ENCODE measurements at regions not wholly inside any gene's neighbourhood (a gene's known extent, or its start where the extent isn't known, plus 50 kb on each side); places are given as distances from the start of the nearest gene placed in this dataset.
"Not testable (repeated sequence)": the region's sequence is repeated elsewhere in the genome, so short reads cannot be mapped to it uniquely, and the experiment has no call there.

DNA sequence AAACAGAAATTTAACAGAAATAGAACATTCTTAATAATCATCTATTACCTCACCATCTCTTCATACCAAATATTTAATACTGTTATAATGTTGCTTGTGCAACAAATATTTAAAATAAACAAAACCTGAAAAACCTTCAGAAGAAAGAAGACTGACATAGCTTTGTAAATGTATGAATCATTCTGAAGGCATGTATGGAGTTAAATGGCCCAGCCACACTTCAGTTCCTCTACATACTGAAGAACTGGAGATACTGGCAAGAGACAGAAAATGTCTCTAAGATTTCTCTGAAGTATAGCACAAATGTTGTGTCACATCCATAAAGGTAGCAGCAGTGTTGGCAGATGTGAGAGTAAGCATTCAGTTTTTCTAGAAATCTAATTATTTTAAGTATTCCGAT is 275.3 kb upstream of the FGF13 start:
- in situ Hi-C loops (cut with HindIII; ENCODE audit: low sequenced_read_pairs) = no loop called here
- peak; percentile 5 for DNase-seq (ENCODE audit: low read depth, low spot score)
- H3K4me3 ChIP-seq (ENCODE audit: low read depth, low read length) = no peak overlapping the region
- TF ChIP-seq, protein P1, sequence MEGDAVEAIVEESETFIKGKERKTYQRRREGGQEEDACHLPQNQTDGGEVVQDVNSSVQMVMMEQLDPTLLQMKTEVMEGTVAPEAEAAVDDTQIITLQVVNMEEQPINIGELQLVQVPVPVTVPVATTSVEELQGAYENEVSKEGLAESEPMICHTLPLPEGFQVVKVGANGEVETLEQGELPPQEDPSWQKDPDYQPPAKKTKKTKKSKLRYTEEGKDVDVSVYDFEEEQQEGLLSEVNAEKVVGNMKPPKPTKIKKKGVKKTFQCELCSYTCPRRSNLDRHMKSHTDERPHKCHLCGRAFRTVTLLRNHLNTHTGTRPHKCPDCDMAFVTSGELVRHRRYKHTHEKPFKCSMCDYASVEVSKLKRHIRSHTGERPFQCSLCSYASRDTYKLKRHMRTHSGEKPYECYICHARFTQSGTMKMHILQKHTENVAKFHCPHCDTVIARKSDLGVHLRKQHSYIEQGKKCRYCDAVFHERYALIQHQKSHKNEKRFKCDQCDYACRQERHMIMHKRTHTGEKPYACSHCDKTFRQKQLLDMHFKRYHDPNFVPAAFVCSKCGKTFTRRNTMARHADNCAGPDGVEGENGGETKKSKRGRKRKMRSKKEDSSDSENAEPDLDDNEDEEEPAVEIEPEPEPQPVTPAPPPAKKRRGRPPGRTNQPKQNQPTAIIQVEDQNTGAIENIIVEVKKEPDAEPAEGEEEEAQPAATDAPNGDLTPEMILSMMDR (IDR thresholded peaks at IDR 0.05; ENCODE audit: low read depth, low read length) = no peak

- in situ Hi-C loops (cut with HindIII; ENCODE audit: low sequenced_read_pairs) = no loop called here
- TF ChIP-seq, protein P1 (IDR thresholded peaks at IDR 0.05; ENCODE audit: low read depth, low read length) = no peak
- DNase-seq (ENCODE audit: low read depth, low spot score) = peak; percentile 2
Measured at GRCh38 chrX:138986235-138986634, 274.7 kb upstream of the FGF13 start.

DNA sequence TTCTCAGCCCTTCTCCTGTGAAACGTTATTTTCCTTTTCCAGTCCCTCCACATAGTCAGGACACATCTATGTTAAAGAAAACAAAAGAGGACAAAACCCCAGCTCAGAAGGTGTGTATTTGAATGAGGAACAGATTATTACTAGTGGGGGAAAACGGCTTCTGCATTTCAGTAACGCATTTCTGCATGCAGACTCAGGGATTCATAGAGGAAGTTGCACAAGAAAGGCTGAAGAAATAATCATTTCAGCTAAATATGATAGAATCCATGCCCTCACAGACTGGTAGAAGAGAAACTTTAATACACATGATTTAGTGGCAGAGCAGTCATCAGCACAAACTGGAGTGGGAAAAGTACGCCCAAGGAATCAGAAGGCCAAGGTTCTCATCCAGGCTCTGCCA is 270.8 kb upstream of the FGF13 start:
- in situ Hi-C loops (cut with HindIII; ENCODE audit: low sequenced_read_pairs) = no loop called here

More at GRCh38 chrX:138986235-138986634, 274.7 kb upstream of the FGF13 start:
- H3K4me3 ChIP-seq (ENCODE audit: low read depth, low read length) = no peak overlapping the region

DNA sequence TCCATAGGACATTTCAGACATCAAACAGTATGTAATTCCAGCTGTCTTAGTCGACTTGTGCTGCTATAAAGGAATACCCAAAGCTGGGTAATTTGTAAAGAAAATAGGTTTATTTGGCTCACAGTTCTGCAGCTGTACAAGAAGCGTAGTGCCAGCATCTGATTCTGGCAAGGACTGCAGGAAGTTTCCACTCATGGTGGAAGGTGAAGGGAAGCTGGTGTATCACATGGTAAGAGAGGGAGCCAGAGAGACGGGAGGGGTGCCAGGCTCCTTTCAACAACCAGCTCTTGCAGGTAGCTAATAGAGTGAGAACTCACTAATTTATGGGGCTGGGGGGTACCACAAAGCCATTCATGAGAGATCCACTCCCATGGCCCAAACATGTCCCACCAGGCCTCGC is 253.0 kb upstream of the FGF13 start:
- TF ChIP-seq, protein P1 (IDR thresholded peaks at IDR 0.05; ENCODE audit: low read depth, low read length) = no peak
- no peak for DNase-seq (ENCODE audit: low read depth, low spot score)
- H3K4me3 ChIP-seq (ENCODE audit: low read depth, low read length) = no peak overlapping the region
- in situ Hi-C loops (cut with HindIII; ENCODE audit: low sequenced_read_pairs) = no loop called here

More for the DNA sequence above, 270.8 kb upstream of the FGF13 start:
- no peak overlapping the region for H3K4me3 ChIP-seq (ENCODE audit: low read depth, low read length)
- TF ChIP-seq, protein P1 (IDR thresholded peaks at IDR 0.05; ENCODE audit: low read depth, low read length) = no peak
- DNase-seq (ENCODE audit: low read depth, low spot score) = no peak

DNA sequence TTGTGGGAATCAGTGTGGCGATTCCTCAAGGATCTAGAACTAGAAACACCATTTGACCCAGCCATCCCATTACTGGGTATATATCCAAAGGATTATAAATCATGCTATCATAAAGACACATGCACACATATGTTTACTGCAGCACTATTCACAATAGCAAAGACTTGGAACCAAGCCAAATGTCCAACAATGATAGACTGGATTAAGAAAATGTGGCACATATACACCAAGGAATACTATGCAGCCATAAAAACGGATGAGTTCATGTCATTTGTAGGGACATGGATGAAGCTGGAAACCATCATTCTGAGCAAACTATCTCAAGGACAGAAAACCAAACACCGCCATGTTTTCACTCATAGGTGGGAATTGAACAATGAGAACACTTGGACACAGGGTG is 250.9 kb upstream of the FGF13 start:
- DNase-seq (ENCODE audit: low read depth, low spot score); H3K4me3 ChIP-seq (ENCODE audit: low read depth, low read length); in situ Hi-C loops (cut with HindIII; ENCODE audit: low sequenced_read_pairs): not testable (repeated sequence)

- TF ChIP-seq, protein P1 (IDR thresholded peaks at IDR 0.05; ENCODE audit: low read depth, low read length) = no peak
- no peak overlapping the region for H3K4me3 ChIP-seq (ENCODE audit: low read depth, low read length)
- in situ Hi-C loops (cut with HindIII; ENCODE audit: low sequenced_read_pairs) = no loop called here
- DNase-seq (ENCODE audit: low read depth, low spot score) = no peak
Measured at GRCh38 chrX:138954976-138955375, 243.5 kb upstream of the FGF13 start.

DNA sequence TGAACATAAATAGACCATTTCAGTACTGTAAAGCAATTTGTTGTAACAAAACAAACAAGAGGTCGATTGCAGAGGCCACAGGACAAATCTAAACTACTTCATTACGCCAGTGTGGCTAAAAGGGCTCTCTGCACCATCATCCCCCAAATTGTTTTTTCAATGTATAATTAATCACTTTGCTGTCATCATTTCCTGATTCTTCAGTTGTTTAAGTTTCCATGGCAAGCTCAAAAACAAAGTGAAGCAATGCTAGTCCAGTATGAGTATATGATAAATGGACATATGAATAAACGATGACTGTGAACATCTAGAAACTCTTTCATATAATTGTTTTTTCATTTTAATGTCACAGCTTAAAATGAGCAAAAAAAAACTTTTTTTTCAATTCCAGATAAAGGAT is 235.4 kb upstream of the FGF13 start:
- no peak for DNase-seq (ENCODE audit: low read depth, low spot score)
- TF ChIP-seq, protein P1 (IDR thresholded peaks at IDR 0.05; ENCODE audit: low read depth, low read length) = no peak
- in situ Hi-C loops (cut with HindIII; ENCODE audit: low sequenced_read_pairs) = no loop called here
- H3K4me3 ChIP-seq (ENCODE audit: low read depth, low read length) = no peak overlapping the region

All from astrocyte of the spinal cord (primary cell).